HCT116 (cell line): ENCODE measurements at regions not wholly inside any gene's neighbourhood (a gene's known extent, or its start where the extent isn't known, plus 50 kb on each side); places are given as distances from the start of the nearest gene placed in this dataset.

Experiments used
- ATAC-seq: fragments of 200-7000 bp; cut with Tn5 transposase; 2 replicates; pipeline ENCODE4 v1.9.1; 2020; ENCODE audit warnings: mild to moderate bottlenecking, moderate library complexity
- BruUV-seq: library from RNA; stranded (reverse); fragments of 400-500 nt; replicated peaks from 2 replicates; lab custom pipeline; 2021; lab: Mats Ljungman, UMichigan
- CTCF ChIA-PET: fragments of 300-600 bp; sonication (Branson Sonifier 250); formaldehyde crosslinking; loops from one replicate; lab custom pipeline; 2021; ENCODE audit warnings: antibody characterized with exemption; lab: Charles Lee
- POLR2A ChIA-PET: fragments of 300-600, 350-600 bp; sonication (Branson Sonifier 250); formaldehyde crosslinking; loops from one replicate; lab custom pipeline; 2021; ENCODE audit warnings: antibody characterized with exemption; lab: Charles Lee
- RAD21 ChIA-PET, 2 experiments: fragments of 300-600 bp; sonication (Branson Sonifier 250); formaldehyde crosslinking; loops; one replicate each; lab custom pipeline; 2023; ENCODE audit warnings: low total read pairs in 2 of 2; ENCODE audit not compliant: uncharacterized antibody in 2 of 2, unreplicated experiment in 2 of 2, low non-redundant PET in 1 of 2; lab: Charles Lee
- DNase-seq: peaks from one replicate; pipeline ENCODE4 v3.0.0-alpha.2; 2010; ENCODE audit warnings: low read depth, low spot score
- H2AFZ ChIP-seq: fragments of 200-600 bp; shearing (Covaris generic), sonication (generic); 2 replicates; pipeline ENCODE4 v1.6.1; 2017; ENCODE audit warnings: low read depth, mixed run types, mixed read lengths, antibody characterized with exemption, low read length; ENCODE audit not compliant: poor library complexity, severe bottlenecking
- H3K27ac ChIP-seq: 2 replicates; pipeline ENCODE4 v1.5.1; 2012; ENCODE audit warnings: low read depth, low read length
- H3K27me3 ChIP-seq: fragments of 200-600 bp; sonication (generic); 2 replicates; pipeline ENCODE4 v1.6.1; 2016; ENCODE audit warnings: mixed run types, low read length, mixed read lengths; ENCODE audit not compliant: insufficient read depth
- H3K36me3 ChIP-seq, 2 experiments: fragments of 200-500 bp in 1 of 2; fragments of 200-600 bp in 1 of 2; sonication (Bioruptor generic) in 1 of 2; sonication (generic) in 1 of 2; 2 replicates each; pipeline versions ENCODE4 v1.5.1 to v1.6.1; 2014 to 2016; ENCODE audit warnings: low read length in 2 of 2, inconsistent platforms in 1 of 2, mixed read lengths in 1 of 2, mixed run types in 1 of 2; ENCODE audit not compliant: insufficient read depth in 2 of 2, control insufficient read depth in 1 of 2
- H3K4me1 ChIP-seq, 2 experiments: fragments of 200-600 bp in 1 of 2; sonication (generic) in 1 of 2; 2 replicates each; pipeline versions ENCODE4 v1.5.1 to v1.6.1; 2012 to 2017; ENCODE audit warnings: low read length in 2 of 2, inconsistent platforms in 1 of 2, mild to moderate bottlenecking in 1 of 2, mixed read lengths in 1 of 2, mixed run types in 1 of 2, moderate library complexity in 1 of 2; ENCODE audit not compliant: insufficient read depth in 2 of 2, control insufficient read depth in 1 of 2
- H3K4me2 ChIP-seq: fragments of 200-600 bp; sonication (generic); 2 replicates; pipeline ENCODE4 v1.6.1; 2017; ENCODE audit warnings: mixed run types, low read length, mixed read lengths
- H3K4me3 ChIP-seq, 2 experiments: fragments of 200-600 bp in 1 of 2; sonication (generic) in 1 of 2; replicated peaks in 1 of 2; 2 replicates each; pipeline ENCODE4 v1.5.1; 2011 to 2016; ENCODE audit warnings: low read length in 2 of 2, control low read depth in 1 of 2, low read depth in 1 of 2, mild to moderate bottlenecking in 1 of 2, mixed read lengths in 1 of 2, mixed run types in 1 of 2
- H3K79me2 ChIP-seq: fragments of 200-600 bp; sonication (generic); 2 replicates; pipeline ENCODE4 v1.6.1; 2017; ENCODE audit warnings: mild to moderate bottlenecking, mixed run types, low read length, moderate library complexity, mixed read lengths; ENCODE audit not compliant: insufficient read depth
- H3K9ac ChIP-seq: fragments of 200-600 bp; sonication (generic); 2 replicates; pipeline ENCODE4 v1.6.1; 2016; ENCODE audit warnings: low read length, mixed read lengths
- H3K9me2 ChIP-seq: fragments of 200-600 bp; sonication (generic), shearing (Covaris generic); 2 replicates; pipeline ENCODE4 v1.6.1; 2017; ENCODE audit warnings: mixed run types, mild to moderate bottlenecking, moderate library complexity; ENCODE audit not compliant: insufficient read depth
- H3K9me3 ChIP-seq, 2 experiments: fragments of 200-500 bp in 1 of 2; fragments of 200-600 bp in 1 of 2; sonication (Bioruptor generic) in 1 of 2; sonication (generic) in 1 of 2; 2 replicates each; pipeline ENCODE4 v1.6.1; 2014 to 2017; ENCODE audit warnings: low read length in 2 of 2, mixed read lengths in 2 of 2, inconsistent platforms in 1 of 2, low read depth in 1 of 2, mild to moderate bottlenecking in 1 of 2, mixed run types in 1 of 2, moderate library complexity in 1 of 2; ENCODE audit not compliant: control insufficient read depth in 1 of 2, insufficient read depth in 1 of 2
- H4K20me1 ChIP-seq: fragments of 200-600 bp; sonication (generic), shearing (Covaris generic); 2 replicates; pipeline ENCODE4 v1.6.1; 2017; ENCODE audit warnings: mixed run types, mild to moderate bottlenecking, moderate library complexity; ENCODE audit not compliant: insufficient read depth
- CEBPB ChIP-seq: IDR thresholded peaks from 2 replicates; pipeline ENCODE4 v1.6.1; 2012; ENCODE audit warnings: low read depth
- EZH2 ChIP-seq: fragments of 200-600 bp; sonication (generic); IDR thresholded peaks from 2 replicates; pipeline ENCODE4 v1.6.1; 2017; ENCODE audit warnings: antibody characterized with exemption, mixed run types
- POLR2AphosphoS5 ChIP-seq: IDR thresholded peaks from 2 replicates; pipeline ENCODE4 v1.6.1; 2011; ENCODE audit warnings: mild to moderate bottlenecking, low read depth, low read length, moderate library complexity
- SP1 ChIP-seq: IDR thresholded peaks from 2 replicates; pipeline ENCODE4 v1.6.1; 2012; ENCODE audit warnings: low read depth
- YY1 ChIP-seq: IDR thresholded peaks from 2 replicates; pipeline ENCODE4 v1.6.1; 2011; ENCODE audit warnings: low read length, low read depth, moderate library complexity, mild to moderate bottlenecking; ENCODE audit not compliant: insufficient replicate concordance; ENCODE audit errors: extremely low read depth
- ZFX ChIP-seq: fragments of 450-650 bp; IDR thresholded peaks from 2 replicates; pipeline ENCODE4 v1.6.1; 2017
- intact Hi-C: fragments of 100-400 bp; cut with micrococcal nuclease; formaldehyde crosslinking; loops from 2 replicates; pipeline ENCODE4 v1.10.0; 2022
- TF ChIP-seq, protein P1 (sequence below): IDR thresholded peaks from 2 replicates; pipeline ENCODE4 v1.6.1; 2012
- TF ChIP-seq, protein P2 (sequence below), 3 experiments: fragments of 200-600 bp in 1 of 3; sonication (generic) in 1 of 3; IDR thresholded peaks in 2 of 3; conservative IDR thresholded peaks in 1 of 3; 2 replicates each; pipeline ENCODE4 v1.5.1; 2012 to 2017; ENCODE audit warnings: low read depth in 2 of 3, low read length in 2 of 3, antibody characterized with exemption in 1 of 3, borderline replicate concordance in 1 of 3, control low read depth in 1 of 3, mild to moderate bottlenecking in 1 of 3, mixed read lengths in 1 of 3, mixed run types in 1 of 3, moderate library complexity in 1 of 3; ENCODE audit not compliant: insufficient read depth in 1 of 3

DNA sequence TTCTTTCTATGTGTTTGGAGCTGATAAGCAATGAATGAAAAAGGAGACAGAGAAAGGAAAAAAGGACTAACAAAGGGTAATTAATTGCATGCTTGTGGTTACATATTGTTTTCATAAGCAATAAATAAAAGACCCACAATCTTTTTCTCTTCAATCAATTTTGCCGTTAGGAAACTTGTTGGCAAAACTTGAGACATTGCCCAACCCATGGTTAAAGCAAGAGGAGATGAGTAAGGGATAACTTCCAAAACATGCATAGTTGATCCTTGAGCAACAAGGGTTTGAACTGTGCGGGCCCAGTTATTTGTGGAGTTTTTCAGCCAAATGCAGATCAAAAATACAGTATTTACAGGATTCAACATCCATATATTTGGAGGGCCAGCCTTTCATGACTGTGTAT lies 572.4 kb downstream of the AMY1C start:
- no peak overlapping the region for H2AFZ ChIP-seq
- RAD21 ChIA-PET, result no interaction called here
- H3K9me2 ChIP-seq, result no peaks in the 10 kb centered on the region
- TF ChIP-seq ZFX (no peak), POLR2AphosphoS5 (no peak)
- H3K79me2 ChIP-seq, result no peaks in the 10 kb centered on the region
- DNase-seq (no peak), ATAC-seq (no peak)
- CTCF ChIA-PET, result no interaction called here
- H3K36me3 ChIP-seq, result no peaks in the 10 kb centered on the region
- POLR2A ChIA-PET, result no interaction called here
- no peak overlapping the region for H3K27ac ChIP-seq
- H3K4me2 ChIP-seq, result no peak overlapping the region
- intact Hi-C loops, result no loop called here
- H3K4me3 ChIP-seq, result no peak overlapping the region
- H4K20me1 ChIP-seq, result no peaks in the 10 kb centered on the region
- no peak overlapping the region for H3K9ac ChIP-seq
- BruUV-seq, result no TSS peak
- peaks cover 5 to 9% of the 10 kb centered on the region in 2 experiments; a peak in 2 of 4 replicates for H3K9me3 ChIP-seq
- H3K27me3 ChIP-seq, result no peaks in the 10 kb centered on the region
- H3K4me1 ChIP-seq, result no peaks in the 10 kb centered on the region

DNA sequence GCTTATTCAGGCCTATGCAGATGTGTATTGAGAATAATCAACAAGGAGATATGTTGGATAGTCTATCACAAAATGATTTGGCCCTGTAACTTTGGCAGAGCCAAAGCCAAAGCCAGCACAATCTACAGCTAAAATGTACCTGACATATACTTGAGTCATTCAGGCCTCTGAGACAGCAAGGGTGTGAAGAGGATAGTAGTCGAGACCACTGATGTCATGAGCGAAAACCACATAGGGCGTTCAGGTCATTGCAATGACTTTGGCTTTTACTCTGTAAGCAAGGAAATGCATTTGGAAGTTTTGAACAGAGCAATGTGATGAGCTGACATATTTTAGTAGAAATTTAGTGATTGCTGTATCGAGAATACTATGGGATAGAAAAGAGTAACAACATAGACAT lies 579.6 kb downstream of the AMY1C start:
- Histone ChIP-seq H3K27ac (no peak overlapping the region), H3K4me1 (no peaks in the 10 kb centered on the region), H3K4me2 (no peak overlapping the region), H3K9me2 (no peaks in the 10 kb centered on the region), H2AFZ (no peak overlapping the region), H3K4me3 (no peak overlapping the region), H3K9me3 (0 out of 4 replicates have a peak, but pooled peaks cover 0 to 8% of the 10 kb centered on the region in 2 experiments), H3K9ac (no peak overlapping the region), H3K27me3 (no peaks in the 10 kb centered on the region), H4K20me1 (no peaks in the 10 kb centered on the region)
- ChIA-PET POLR2A (no interaction called here), CTCF (no interaction called here)
- no TSS peak for BruUV-seq
- intact Hi-C loops, result no loop called here
- ATAC-seq (no peak), DNase-seq (no peak)
- TF ChIP-seq, protein P1, sequence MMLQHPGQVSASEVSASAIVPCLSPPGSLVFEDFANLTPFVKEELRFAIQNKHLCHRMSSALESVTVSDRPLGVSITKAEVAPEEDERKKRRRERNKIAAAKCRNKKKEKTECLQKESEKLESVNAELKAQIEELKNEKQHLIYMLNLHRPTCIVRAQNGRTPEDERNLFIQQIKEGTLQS, result no peak
- TF ChIP-seq, protein P2, sequence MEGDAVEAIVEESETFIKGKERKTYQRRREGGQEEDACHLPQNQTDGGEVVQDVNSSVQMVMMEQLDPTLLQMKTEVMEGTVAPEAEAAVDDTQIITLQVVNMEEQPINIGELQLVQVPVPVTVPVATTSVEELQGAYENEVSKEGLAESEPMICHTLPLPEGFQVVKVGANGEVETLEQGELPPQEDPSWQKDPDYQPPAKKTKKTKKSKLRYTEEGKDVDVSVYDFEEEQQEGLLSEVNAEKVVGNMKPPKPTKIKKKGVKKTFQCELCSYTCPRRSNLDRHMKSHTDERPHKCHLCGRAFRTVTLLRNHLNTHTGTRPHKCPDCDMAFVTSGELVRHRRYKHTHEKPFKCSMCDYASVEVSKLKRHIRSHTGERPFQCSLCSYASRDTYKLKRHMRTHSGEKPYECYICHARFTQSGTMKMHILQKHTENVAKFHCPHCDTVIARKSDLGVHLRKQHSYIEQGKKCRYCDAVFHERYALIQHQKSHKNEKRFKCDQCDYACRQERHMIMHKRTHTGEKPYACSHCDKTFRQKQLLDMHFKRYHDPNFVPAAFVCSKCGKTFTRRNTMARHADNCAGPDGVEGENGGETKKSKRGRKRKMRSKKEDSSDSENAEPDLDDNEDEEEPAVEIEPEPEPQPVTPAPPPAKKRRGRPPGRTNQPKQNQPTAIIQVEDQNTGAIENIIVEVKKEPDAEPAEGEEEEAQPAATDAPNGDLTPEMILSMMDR (IDR thresholded peaks at IDR 0.05 in 2 of 3, conservative IDR thresholded peaks at IDR 0.05 in 1 of 3; ENCODE audit: borderline replicate concordance in 1 of 3, insufficient read depth in 1 of 3, low read depth in 2 of 3, low read length in 2 of 3), result no peak
- TF ChIP-seq SP1 (no peak), EZH2 (no peak), ZFX (no peak), CEBPB (no peak), YY1 (no peak)
- TF ChIP-seq, all 23 proteins: peak for 0
- RAD21 ChIA-PET, result no interaction called here
- H3K36me3 ChIP-seq, result no peaks in the 10 kb centered on the region
- no peaks in the 10 kb centered on the region for H3K79me2 ChIP-seq
